BE2C (cell line): ENCODE measurements at regions not wholly inside any gene's neighbourhood (a gene's known extent, or its start where the extent isn't known, plus 50 kb on each side); places are given as distances from the start of the nearest gene placed in this dataset.

Experiments
- DNase-seq: peaks from one replicate; pipeline ENCODE4 v3.0.0-alpha.2; 2020
- H3K27me3 ChIP-seq: fragments of 250-450 bp; sonication (Bioruptor Pico); 2 replicates; pipeline ENCODE4 v1.5.1; 2020; ENCODE audit warnings: mild to moderate bottlenecking
- H3K36me3 ChIP-seq: fragments of 250-450 bp; sonication (Bioruptor Pico); 2 replicates; pipeline ENCODE4 v1.5.1; 2020; ENCODE audit warnings: mild to moderate bottlenecking
- H3K4me1 ChIP-seq: fragments of 250-450 bp; sonication (Bioruptor Pico); 2 replicates; pipeline ENCODE4 v1.5.1; 2020
- H3K4me3 ChIP-seq: 2 replicates; pipeline ENCODE4 v1.5.1; 2011; ENCODE audit warnings: low read depth, low read length
- H3K9me3 ChIP-seq: fragments of 250-450 bp; sonication (Bioruptor Pico); 2 replicates; pipeline ENCODE4 v1.5.1; 2020
- CTCF ChIP-seq: IDR thresholded peaks from 2 replicates; pipeline ENCODE4 v1.5.1; 2012; ENCODE audit warnings: mild to moderate bottlenecking, low read depth, low read length

GRCh38 chr6:85983032-85983659, 340.5 kb upstream of the SYNCRIP start:
- H3K27me3 ChIP-seq = no peaks in the 10 kb centered on the region
- no peaks in the 10 kb centered on the region for H3K4me1 ChIP-seq
- H3K9me3 ChIP-seq = peaks cover 3% of the 10 kb centered on the region
- no peak overlapping the region for H3K4me3 ChIP-seq
- no peaks in the 10 kb centered on the region for H3K36me3 ChIP-seq
- no peak for DNase-seq
- no peak for TF ChIP-seq CTCF

GRCh38 chr6:85977661-85978060, 335.0 kb upstream of the SYNCRIP start:
- no peaks in the 10 kb centered on the region for H3K9me3 ChIP-seq
- H3K36me3 ChIP-seq = no peaks in the 10 kb centered on the region
- H3K4me1 ChIP-seq = no peaks in the 10 kb centered on the region
- H3K27me3 ChIP-seq = no peaks in the 10 kb centered on the region
- TF ChIP-seq CTCF = no peak
- H3K4me3 ChIP-seq = no peak overlapping the region
- no peak for DNase-seq

- Histone ChIP-seq H3K4me1 (no peaks in the 10 kb centered on the region), H3K27me3 (no peaks in the 10 kb centered on the region), H3K4me3 (no peak overlapping the region), H3K9me3 (no peaks in the 10 kb centered on the region), H3K36me3 (no peaks in the 10 kb centered on the region)
- DNase-seq = no peak
- no peak for TF ChIP-seq CTCF
Measured at GRCh38 chr6:85975957-85976356, 333.3 kb upstream of the SYNCRIP start.

GRCh38 chr6:85971238-85971637, 328.6 kb upstream of the SYNCRIP start:
- no peak for DNase-seq
- Histone ChIP-seq H3K4me1 (no peaks in the 10 kb centered on the region), H3K9me3 (no peaks in the 10 kb centered on the region), H3K27me3 (no peaks in the 10 kb centered on the region), H3K4me3 (no peak overlapping the region), H3K36me3 (no peaks in the 10 kb centered on the region)
- no peak for TF ChIP-seq CTCF

GRCh38 chr6:85966828-85967227, 324.1 kb upstream of the SYNCRIP start:
- no peak for DNase-seq
- no peaks in the 10 kb centered on the region for H3K27me3 ChIP-seq

More at GRCh38 chr6:85966828-85967227, 324.1 kb upstream of the SYNCRIP start:
- Histone ChIP-seq H3K9me3 (no peaks in the 10 kb centered on the region), H3K4me3 (no peak overlapping the region), H3K36me3 (no peaks in the 10 kb centered on the region), H3K4me1 (no peaks in the 10 kb centered on the region)
- TF ChIP-seq CTCF = no peak
